HEK293T (cell line): ENCODE measurements at regions not wholly inside any gene's neighbourhood (a gene's known extent, or its start where the extent isn't known, plus 50 kb on each side); places are given as distances from the start of the nearest gene placed in this dataset.

Experiments used
- CTCF ChIA-PET: fragments of 350-600 bp; formaldehyde crosslinking; extraction: SDS; loops from one replicate; lab custom pipeline; 2021; ENCODE audit warnings: antibody characterized with exemption, inconsistent platforms; lab: Yijun Ruan, JAX
- POLR2A ChIA-PET: fragments of 350-600 bp; formaldehyde crosslinking; extraction: SDS; loops from one replicate; lab custom pipeline; 2020; ENCODE audit warnings: antibody characterized with exemption, inconsistent platforms; lab: Yijun Ruan, JAX
- DNase-seq: peaks from one replicate; pipeline ENCODE4 v3.0.0; 2012; ENCODE audit warnings: mixed read lengths; ENCODE audit errors: extremely low spot score
- ARNT ChIP-seq: fragments of 450-650 bp; IDR thresholded peaks from 2 replicates; pipeline ENCODE4 v1.6.1; 2017; ENCODE audit warnings: mild to moderate bottlenecking
- BHLHE40 ChIP-seq: fragments of 450-650 bp; IDR thresholded peaks from 2 replicates; pipeline ENCODE4 v1.6.1; 2016; ENCODE audit warnings: mild to moderate bottlenecking, moderate library complexity, borderline replicate concordance
- CTBP1 ChIP-seq: fragments of 450-650 bp; IDR thresholded peaks from 2 replicates; pipeline ENCODE4 v1.6.1; 2016; ENCODE audit warnings: borderline replicate concordance
- ELF4 ChIP-seq: fragments of 450-650 bp; IDR thresholded peaks from 2 replicates; pipeline ENCODE4 v1.6.1; 2017; ENCODE audit warnings: antibody characterized with exemption
- FOXA1 ChIP-seq: fragments of 450-650 bp; IDR thresholded peaks from 2 replicates; pipeline ENCODE4 v1.6.1; 2016; ENCODE audit warnings: mild to moderate bottlenecking
- FOXK2 ChIP-seq: fragments of 450-650 bp; IDR thresholded peaks from 2 replicates; pipeline ENCODE4 v1.6.1; 2016; ENCODE audit warnings: mild to moderate bottlenecking
- FOXM1 ChIP-seq: fragments of 450-650 bp; IDR thresholded peaks from 2 replicates; pipeline ENCODE4 v1.6.1; 2017; ENCODE audit warnings: mild to moderate bottlenecking, borderline replicate concordance
- HDGF ChIP-seq: fragments of 450-650 bp; IDR thresholded peaks from 2 replicates; pipeline ENCODE4 v1.6.1; 2017; ENCODE audit warnings: antibody characterized with exemption, borderline replicate concordance
- L3MBTL2 ChIP-seq: fragments of 450-650 bp; conservative IDR thresholded peaks from 2 replicates; pipeline ENCODE4 v1.6.1; 2016; ENCODE audit warnings: mild to moderate bottlenecking
- LEF1 ChIP-seq: fragments of 450-650 bp; IDR thresholded peaks from 2 replicates; pipeline ENCODE4 v1.6.1; 2017; ENCODE audit warnings: mild to moderate bottlenecking, borderline replicate concordance
- NFRKB ChIP-seq: fragments of 450-650 bp; IDR thresholded peaks from 2 replicates; pipeline ENCODE4 v1.6.1; 2016; ENCODE audit warnings: mild to moderate bottlenecking, moderate library complexity
- SP1 ChIP-seq: fragments of 450-650 bp; IDR thresholded peaks from 2 replicates; pipeline ENCODE4 v1.6.1; 2017
- SUZ12 ChIP-seq: fragments of 450-650 bp; IDR thresholded peaks from 2 replicates; pipeline ENCODE4 v1.6.1; 2016; ENCODE audit warnings: mild to moderate bottlenecking
- TARDBP ChIP-seq: fragments of 450-650 bp; IDR thresholded peaks from 2 replicates; pipeline ENCODE4 v1.6.1; 2016
- ZNF384 ChIP-seq: fragments of 450-650 bp; IDR thresholded peaks from 2 replicates; pipeline ENCODE4 v1.6.1; 2016
- TF ChIP-seq, protein P1 (sequence below): fragments of 450-650 bp; IDR thresholded peaks from 2 replicates; pipeline ENCODE4 v1.6.1; 2016

DNA sequence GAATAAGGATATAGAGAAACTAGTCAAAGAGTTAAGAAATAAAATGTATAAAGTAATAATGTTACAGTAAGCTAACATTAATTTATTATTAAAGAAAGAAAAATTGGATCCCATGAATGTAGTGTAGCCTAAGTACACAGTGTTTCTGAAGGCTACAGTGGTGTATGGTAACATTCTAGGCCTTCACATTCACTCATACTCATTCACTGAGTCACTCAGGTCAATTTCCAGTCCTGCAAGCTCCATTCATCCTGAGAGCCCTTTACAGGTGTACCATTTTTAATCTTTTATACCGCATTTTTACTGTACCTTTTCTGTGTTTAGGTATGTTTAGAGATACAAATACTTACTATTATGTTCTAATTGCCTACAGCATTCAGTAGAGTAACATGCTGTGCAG is 120.6 kb upstream of the AGA start:
- ChIA-PET POLR2A (no interaction called here), CTCF (no interaction called here)
- TF ChIP-seq L3MBTL2 (no peak), SP1 (no peak), NFRKB (no peak), CTBP1 (no peak), ARNT (no peak), SUZ12 (no peak), FOXK2 (no peak), ZNF384 (no peak), LEF1 (no peak), ELF4 (no peak), HDGF (no peak), BHLHE40 (no peak), FOXA1 (no peak), TARDBP (no peak)
- TF ChIP-seq, protein P1, sequence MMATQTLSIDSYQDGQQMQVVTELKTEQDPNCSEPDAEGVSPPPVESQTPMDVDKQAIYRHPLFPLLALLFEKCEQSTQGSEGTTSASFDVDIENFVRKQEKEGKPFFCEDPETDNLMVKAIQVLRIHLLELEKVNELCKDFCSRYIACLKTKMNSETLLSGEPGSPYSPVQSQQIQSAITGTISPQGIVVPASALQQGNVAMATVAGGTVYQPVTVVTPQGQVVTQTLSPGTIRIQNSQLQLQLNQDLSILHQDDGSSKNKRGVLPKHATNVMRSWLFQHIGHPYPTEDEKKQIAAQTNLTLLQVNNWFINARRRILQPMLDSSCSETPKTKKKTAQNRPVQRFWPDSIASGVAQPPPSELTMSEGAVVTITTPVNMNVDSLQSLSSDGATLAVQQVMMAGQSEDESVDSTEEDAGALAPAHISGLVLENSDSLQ: no peak
- no peak for DNase-seq

DNA sequence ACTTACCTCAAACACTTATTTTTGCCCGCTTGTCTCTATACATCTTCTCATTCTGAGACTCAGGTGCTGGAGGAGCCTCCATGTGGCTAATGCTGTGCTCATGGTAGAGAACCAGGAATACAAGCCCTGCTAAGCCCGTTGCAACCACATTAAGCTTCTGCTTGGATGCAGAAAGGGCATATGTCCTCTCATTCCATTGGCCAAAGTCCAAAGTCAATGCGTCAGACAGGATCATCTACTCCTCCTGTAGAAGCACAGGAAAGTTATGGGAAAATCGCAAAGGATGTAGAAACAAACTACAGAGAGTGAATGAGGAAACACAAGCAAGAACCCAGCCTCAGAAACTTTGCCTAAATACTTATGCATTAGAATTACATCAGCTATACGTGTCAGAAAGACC is 124.5 kb upstream of the AGA start:
- POLR2A ChIA-PET: no interaction called here
- CTCF ChIA-PET: no interaction called here
- no peak for DNase-seq
- TF ChIP-seq ZNF384 (no peak), ARNT (no peak), FOXK2 (no peak), CTBP1 (no peak), FOXM1 (no peak), TARDBP (no peak), NFRKB (no peak), SP1 (no peak), HDGF (no peak), SUZ12 (no peak), FOXA1 (no peak), L3MBTL2 (no peak), ELF4 (no peak), LEF1 (no peak)
- TF ChIP-seq, protein P1: no peak

DNA sequence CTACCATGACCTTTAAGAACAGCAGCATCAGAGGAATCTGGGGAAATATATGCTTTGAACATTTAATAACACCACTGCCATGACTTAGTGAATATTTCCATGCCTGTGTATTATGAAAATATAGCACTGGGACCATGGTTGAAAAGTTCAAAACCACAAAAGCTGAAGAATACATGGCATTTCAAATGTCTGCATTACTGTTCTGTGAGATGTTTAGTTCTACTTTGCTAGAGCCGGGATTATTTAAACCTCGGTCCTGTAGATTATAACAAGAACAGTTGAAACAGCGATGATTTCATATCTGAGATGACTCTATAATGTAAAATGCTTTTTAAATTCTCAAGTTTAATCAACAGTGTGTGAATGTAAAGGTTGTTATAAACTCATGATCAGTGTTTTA is 126.7 kb upstream of the AGA start:
- ChIA-PET POLR2A (no interaction called here), CTCF (no interaction called here)
- no peak for DNase-seq
- TF ChIP-seq TARDBP: no peak
- no peak for TF ChIP-seq L3MBTL2
- no peak for TF ChIP-seq LEF1
- TF ChIP-seq BHLHE40: no peak
- TF ChIP-seq NFRKB: no peak
- TF ChIP-seq, protein P1: no peak
- TF ChIP-seq ELF4: no peak
- TF ChIP-seq FOXK2: no peak
- no peak for TF ChIP-seq SP1
- no peak for TF ChIP-seq HDGF
- TF ChIP-seq CTBP1: no peak
- no peak for TF ChIP-seq SUZ12
- no peak for TF ChIP-seq FOXA1
- TF ChIP-seq ARNT: no peak
- no peak for TF ChIP-seq ZNF384
- no peak for TF ChIP-seq FOXM1

DNA sequence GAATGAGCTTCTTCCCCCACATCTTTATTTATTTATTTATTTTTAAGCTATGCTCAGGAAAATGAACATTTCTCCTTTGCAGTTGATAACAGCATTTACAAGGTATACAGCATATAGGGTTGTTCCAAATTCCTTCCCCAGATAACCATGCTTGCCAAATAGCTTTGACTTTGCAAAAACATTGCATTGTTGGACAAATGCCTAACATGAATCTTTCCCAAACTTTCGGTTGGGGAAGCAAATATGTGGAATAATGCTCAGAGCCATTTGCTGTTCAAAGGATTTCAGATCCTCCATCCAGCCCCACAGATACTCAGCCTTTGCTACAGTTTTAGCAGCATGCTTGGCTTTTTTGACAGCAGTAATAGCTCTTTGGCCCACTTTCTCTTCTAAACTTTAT is 127.2 kb upstream of the AGA start:
- POLR2A ChIA-PET: no interaction called here
- no peak for DNase-seq
- TF ChIP-seq, protein P1: no peak
- TF ChIP-seq ZNF384 (no peak), SP1 (no peak), ELF4 (no peak), CTBP1 (no peak), BHLHE40 (no peak)
- CTCF ChIA-PET: no interaction called here

DNA sequence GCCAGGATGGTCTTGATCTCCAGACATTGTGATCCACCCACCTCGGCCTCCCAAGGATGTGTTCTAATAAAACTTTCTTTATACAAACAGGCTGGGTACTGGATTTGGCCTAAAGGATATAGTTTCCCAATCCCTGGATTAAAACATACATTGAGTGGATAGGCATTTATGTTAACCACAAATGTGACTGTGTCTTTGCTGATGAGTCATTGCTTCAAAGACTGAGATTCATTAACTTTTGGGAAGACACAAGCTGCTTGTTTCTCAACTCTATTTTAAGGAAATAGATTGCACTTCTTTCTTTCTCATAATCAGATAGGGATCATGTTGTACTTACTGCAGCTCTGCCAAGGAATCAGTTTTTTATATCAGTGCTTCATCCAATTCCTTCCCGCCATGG is 131.3 kb upstream of the AGA start:
- TF ChIP-seq FOXM1 (no peak), FOXA1 (no peak), ELF4 (no peak), ZNF384 (no peak), BHLHE40 (no peak), CTBP1 (no peak), L3MBTL2 (no peak)
- TF ChIP-seq, protein P1: no peak
- CTCF ChIA-PET: no interaction called here
- POLR2A ChIA-PET: no interaction called here
- no peak for DNase-seq

DNA sequence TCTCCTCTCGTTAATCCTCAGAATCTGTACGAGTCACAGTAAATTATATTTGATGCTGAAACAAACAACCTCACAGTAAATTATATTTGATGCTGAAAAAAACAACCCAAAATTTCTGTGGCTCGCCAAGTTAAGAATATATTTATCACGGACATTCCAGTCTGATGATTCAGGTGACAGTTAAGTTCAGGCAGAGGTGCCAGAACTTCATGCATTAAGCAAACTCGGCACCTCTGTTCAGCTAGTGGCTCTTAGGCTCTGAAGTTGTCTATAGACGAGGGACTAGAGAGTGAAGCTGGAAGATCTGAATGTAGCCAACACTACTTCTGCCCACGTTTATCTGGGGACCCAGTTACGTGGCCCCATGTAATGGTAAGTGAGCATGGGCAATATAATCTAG is 132.2 kb upstream of the AGA start:
- no peak for TF ChIP-seq ELF4
- TF ChIP-seq ARNT: no peak
- TF ChIP-seq FOXM1: no peak
- no peak for TF ChIP-seq NFRKB
- TF ChIP-seq, protein P1: no peak
- no peak for TF ChIP-seq BHLHE40
- no peak for TF ChIP-seq FOXK2
- TF ChIP-seq LEF1: no peak
- DNase-seq: no peak
- ChIA-PET POLR2A (no interaction called here), CTCF (no interaction called here)
